GM23338 (cell line): ENCODE measurements at regions not wholly inside any gene's neighbourhood (a gene's known extent, or its start where the extent isn't known, plus 50 kb on each side); places are given as distances from the start of the nearest gene placed in this dataset.

Experiments
- ATAC-seq: fragments of 200-7000 bp; cut with Tn5 transposase; 3 replicates; pipeline ENCODE4 v1.9.1; 2020
- DNase-seq: peaks from one replicate; pipeline ENCODE4 v3.0.0-alpha.2; 2015; ENCODE audit warnings: low spot score
- H2AFZ ChIP-seq: fragments of 200-600 bp; sonication (generic); 2 replicates; pipeline ENCODE4 v1.8.0; 2016; ENCODE audit warnings: antibody characterized with exemption, mild to moderate bottlenecking, moderate library complexity
- H3F3A ChIP-seq: fragments of 200-600 bp; sonication (generic); replicated peaks from 2 replicates; pipeline ENCODE4 v1.8.0; 2017; ENCODE audit warnings: antibody characterized with exemption, mixed run types, low read depth
- H3K27ac ChIP-seq: fragments of 200-600 bp; sonication (generic); 2 replicates; pipeline ENCODE4 v1.6.1; 2016; ENCODE audit warnings: low read depth
- H3K27me3 ChIP-seq: fragments of 200-600 bp; sonication (generic); 2 replicates; pipeline ENCODE4 v1.8.0; 2016; ENCODE audit warnings: mild to moderate bottlenecking, mixed run types, moderate library complexity; ENCODE audit not compliant: insufficient read depth
- H3K36me3 ChIP-seq: fragments of 200-600 bp; sonication (generic); 2 replicates; pipeline ENCODE4 v1.8.0; 2016; ENCODE audit warnings: mild to moderate bottlenecking; ENCODE audit not compliant: insufficient read depth
- H3K4me1 ChIP-seq: fragments of 200-600 bp; sonication (generic); 2 replicates; pipeline ENCODE4 v1.8.0; 2016; ENCODE audit warnings: mild to moderate bottlenecking, moderate library complexity; ENCODE audit not compliant: insufficient read depth
- H3K4me2 ChIP-seq: fragments of 200-600 bp; sonication (generic); 2 replicates; pipeline ENCODE4 v1.7.1; 2017; ENCODE audit warnings: mixed run types
- H3K4me3 ChIP-seq: fragments of 200-600 bp; sonication (generic); 2 replicates; pipeline ENCODE4 v1.6.1; 2016; ENCODE audit warnings: mixed run types
- H3K79me2 ChIP-seq: fragments of 200-600 bp; sonication (generic); replicated peaks from 2 replicates; pipeline ENCODE4 v1.8.0; 2017; ENCODE audit warnings: mild to moderate bottlenecking; ENCODE audit not compliant: insufficient read depth
- H3K9me2 ChIP-seq: fragments of 200-600 bp; sonication (generic); 2 replicates; pipeline ENCODE4 v1.8.0; 2017; ENCODE audit not compliant: insufficient read depth
- H4K20me1 ChIP-seq: fragments of 200-600 bp; sonication (generic); replicated peaks from 2 replicates; pipeline ENCODE4 v1.8.0; 2017; ENCODE audit warnings: mild to moderate bottlenecking; ENCODE audit not compliant: insufficient read depth
- H3K27ac Mint-ChIP-seq: 2 replicates; pipeline ENCODE4 v1.8.0; 2020; ENCODE audit warnings: inconsistent platforms, mild to moderate bottlenecking, moderate library complexity, mixed read lengths
- H3K27me3 Mint-ChIP-seq: 3 replicates; pipeline ENCODE4 v1.8.0; 2022; ENCODE audit warnings: low read depth, mild to moderate bottlenecking, moderate library complexity, mixed read lengths, inconsistent platforms; ENCODE audit not compliant: insufficient read depth, poor library complexity
- H3K36me3 Mint-ChIP-seq: 3 replicates; pipeline ENCODE4 v1.8.0; 2021; ENCODE audit warnings: low read depth, mild to moderate bottlenecking, inconsistent platforms, moderate library complexity, mixed read lengths
- H3K4me1 Mint-ChIP-seq: 3 replicates; pipeline ENCODE4 v1.8.0; 2020; ENCODE audit warnings: mild to moderate bottlenecking, inconsistent platforms, mixed read lengths
- H3K4me3 Mint-ChIP-seq: 3 replicates; pipeline ENCODE4 v1.8.0; 2021; ENCODE audit warnings: moderate library complexity, mild to moderate bottlenecking, inconsistent platforms, mixed read lengths
- H3K9me3 Mint-ChIP-seq: 3 replicates; pipeline ENCODE4 v1.8.0; 2020; ENCODE audit warnings: moderate library complexity, mild to moderate bottlenecking, inconsistent platforms, mixed read lengths
- CREB1 ChIP-seq: fragments of 250-450 bp; sonication (Bioruptor Pico); IDR thresholded peaks from 2 replicates; pipeline ENCODE4 v1.5.0; 2020; ENCODE audit warnings: low read depth, mild to moderate bottlenecking, moderate library complexity
- CTCF ChIP-seq, 2 experiments: fragments of 200-600 bp in 1 of 2; sonication (generic) in 1 of 2; conservative IDR thresholded peaks; 2 replicates each; pipeline versions ENCODE4 v1.5.1 to v1.6.1; 2016 to 2017; ENCODE audit warnings: antibody characterized with exemption in 2 of 2, low read depth in 2 of 2, mild to moderate bottlenecking in 2 of 2, moderate library complexity in 1 of 2
- EZH2 ChIP-seq: fragments of 200-600 bp; sonication (generic); IDR thresholded peaks from one replicate; pipeline ENCODE4 v1.8.0; 2017; ENCODE audit warnings: antibody characterized with exemption, mild to moderate bottlenecking, low read depth; ENCODE audit not compliant: unreplicated experiment
- EZH2phosphoT487 ChIP-seq: fragments of 200-600 bp; sonication (generic); IDR thresholded peaks from one replicate; pipeline ENCODE4 v1.8.1; 2018; ENCODE audit warnings: antibody characterized with exemption; ENCODE audit not compliant: unreplicated experiment
- JUNB ChIP-seq: IDR thresholded peaks from one replicate; pipeline ENCODE4 v1.6.1; 2016; ENCODE audit warnings: antibody characterized with exemption; ENCODE audit not compliant: unreplicated experiment
- NANOG ChIP-seq: IDR thresholded peaks from 2 replicates; pipeline ENCODE4 v1.6.1; 2016; ENCODE audit warnings: antibody characterized with exemption, borderline replicate concordance
- POLR2AphosphoS5 ChIP-seq: IDR thresholded peaks from 2 replicates; pipeline ENCODE4 v1.6.1; 2016; ENCODE audit warnings: antibody characterized with exemption, low read depth
- STAT1 ChIP-seq: IDR thresholded peaks from one replicate; pipeline ENCODE4 v1.6.1; 2016; ENCODE audit warnings: antibody characterized with exemption; ENCODE audit not compliant: unreplicated experiment
- ZNF114 ChIP-seq: fragments of 250-450 bp; sonication (Bioruptor Pico); IDR thresholded peaks from 2 replicates; pipeline ENCODE4 v1.5.0; 2020; ENCODE audit warnings: mild to moderate bottlenecking, moderate library complexity
- ZNF331 ChIP-seq: fragments of 250-450 bp; sonication (Bioruptor Pico); IDR thresholded peaks from 2 replicates; pipeline ENCODE4 v1.5.0; 2020; ENCODE audit warnings: low read depth, mild to moderate bottlenecking, moderate library complexity
- TF ChIP-seq, protein P1 (sequence below): IDR thresholded peaks from 2 replicates; pipeline ENCODE4 v1.6.1; 2016; ENCODE audit warnings: antibody characterized with exemption
- TF ChIP-seq, protein P2 (sequence below): fragments of 250-450 bp; sonication (Bioruptor Pico); IDR thresholded peaks from 2 replicates; pipeline ENCODE4 v1.5.0; 2020; ENCODE audit warnings: mild to moderate bottlenecking, moderate library complexity
- TF ChIP-seq, protein P3 (sequence below): IDR thresholded peaks from one replicate; pipeline ENCODE4 v1.6.1; 2018; ENCODE audit warnings: antibody characterized with exemption; ENCODE audit not compliant: unreplicated experiment

DNA sequence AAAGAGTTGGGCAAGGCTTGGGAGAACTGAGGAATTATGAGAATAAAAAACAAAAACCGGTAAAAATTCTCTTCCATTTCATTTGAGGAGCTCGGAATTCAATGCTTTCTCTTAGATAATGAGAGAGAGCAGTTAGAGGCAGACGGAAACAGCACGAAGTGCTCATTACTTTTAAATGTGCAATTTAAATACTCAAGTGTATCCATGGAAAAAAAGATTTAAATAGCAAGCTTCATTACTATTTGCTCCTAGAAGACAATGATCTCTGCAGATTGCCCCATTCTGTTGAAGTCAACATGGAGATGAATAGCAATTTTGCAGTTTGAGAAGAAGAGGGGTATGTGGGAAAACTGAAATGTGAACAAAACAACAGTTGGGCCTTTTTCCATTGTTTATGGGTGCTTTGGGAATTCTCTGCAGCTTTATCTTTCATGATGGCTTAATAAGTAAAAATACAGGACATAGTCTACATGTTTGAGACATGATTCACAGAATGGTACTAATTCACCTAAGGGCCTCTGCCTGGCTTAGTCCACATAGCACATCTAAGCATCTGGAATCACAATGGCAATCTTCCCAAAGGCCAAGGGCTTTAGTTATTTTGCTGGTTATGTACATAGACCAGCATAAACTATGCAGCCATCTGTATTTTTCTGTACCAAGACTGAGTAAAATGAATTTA, 512.7 kb upstream of the FAT1 start:
- H3K27me3 ChIP-seq = no peaks in the 10 kb centered on the region
- no peaks in the 10 kb centered on the region for H3K9me2 ChIP-seq

More for the DNA sequence above, 512.7 kb upstream of the FAT1 start:
- Histone ChIP-seq H3K4me2 (no peak overlapping the region), H3K36me3 (no peaks in the 10 kb centered on the region), H3K79me2 (no peaks in the 10 kb centered on the region), H4K20me1 (no peaks in the 10 kb centered on the region), H3K4me3 (no peak overlapping the region), H2AFZ (peak overlapping the region; percentile 40; the same call in 1 of the 2 replicates), H3F3A (no peaks in the 10 kb centered on the region), H3K4me1 (no peaks in the 10 kb centered on the region), H3K27ac (no peak overlapping the region)
- Mint-ChIP-seq H3K9me3 (no peaks in the 10 kb centered on the region), H3K27me3 (no peaks in the 10 kb centered on the region), H3K36me3 (no peaks in the 10 kb centered on the region), H3K4me1 (peaks cover 2% of the 10 kb centered on the region; the same call in 2 of the 3 replicates), H3K4me3 (no peak overlapping the region), H3K27ac (no peak overlapping the region)
- ATAC-seq = no peak
- TF ChIP-seq CTCF (conservative IDR thresholded peaks at IDR 0.05; ENCODE audit: low read depth in 2 of 2) = no peak
- TF ChIP-seq, protein P1, sequence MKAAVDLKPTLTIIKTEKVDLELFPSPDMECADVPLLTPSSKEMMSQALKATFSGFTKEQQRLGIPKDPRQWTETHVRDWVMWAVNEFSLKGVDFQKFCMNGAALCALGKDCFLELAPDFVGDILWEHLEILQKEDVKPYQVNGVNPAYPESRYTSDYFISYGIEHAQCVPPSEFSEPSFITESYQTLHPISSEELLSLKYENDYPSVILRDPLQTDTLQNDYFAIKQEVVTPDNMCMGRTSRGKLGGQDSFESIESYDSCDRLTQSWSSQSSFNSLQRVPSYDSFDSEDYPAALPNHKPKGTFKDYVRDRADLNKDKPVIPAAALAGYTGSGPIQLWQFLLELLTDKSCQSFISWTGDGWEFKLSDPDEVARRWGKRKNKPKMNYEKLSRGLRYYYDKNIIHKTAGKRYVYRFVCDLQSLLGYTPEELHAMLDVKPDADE = no peak
- no peak for TF ChIP-seq STAT1
- TF ChIP-seq POLR2AphosphoS5 = no peak
- TF ChIP-seq ZNF114 (CRISPR knock-in tag) = no peak
- no peak for TF ChIP-seq JUNB
- no peak for TF ChIP-seq EZH2
- TF ChIP-seq, protein P2, sequence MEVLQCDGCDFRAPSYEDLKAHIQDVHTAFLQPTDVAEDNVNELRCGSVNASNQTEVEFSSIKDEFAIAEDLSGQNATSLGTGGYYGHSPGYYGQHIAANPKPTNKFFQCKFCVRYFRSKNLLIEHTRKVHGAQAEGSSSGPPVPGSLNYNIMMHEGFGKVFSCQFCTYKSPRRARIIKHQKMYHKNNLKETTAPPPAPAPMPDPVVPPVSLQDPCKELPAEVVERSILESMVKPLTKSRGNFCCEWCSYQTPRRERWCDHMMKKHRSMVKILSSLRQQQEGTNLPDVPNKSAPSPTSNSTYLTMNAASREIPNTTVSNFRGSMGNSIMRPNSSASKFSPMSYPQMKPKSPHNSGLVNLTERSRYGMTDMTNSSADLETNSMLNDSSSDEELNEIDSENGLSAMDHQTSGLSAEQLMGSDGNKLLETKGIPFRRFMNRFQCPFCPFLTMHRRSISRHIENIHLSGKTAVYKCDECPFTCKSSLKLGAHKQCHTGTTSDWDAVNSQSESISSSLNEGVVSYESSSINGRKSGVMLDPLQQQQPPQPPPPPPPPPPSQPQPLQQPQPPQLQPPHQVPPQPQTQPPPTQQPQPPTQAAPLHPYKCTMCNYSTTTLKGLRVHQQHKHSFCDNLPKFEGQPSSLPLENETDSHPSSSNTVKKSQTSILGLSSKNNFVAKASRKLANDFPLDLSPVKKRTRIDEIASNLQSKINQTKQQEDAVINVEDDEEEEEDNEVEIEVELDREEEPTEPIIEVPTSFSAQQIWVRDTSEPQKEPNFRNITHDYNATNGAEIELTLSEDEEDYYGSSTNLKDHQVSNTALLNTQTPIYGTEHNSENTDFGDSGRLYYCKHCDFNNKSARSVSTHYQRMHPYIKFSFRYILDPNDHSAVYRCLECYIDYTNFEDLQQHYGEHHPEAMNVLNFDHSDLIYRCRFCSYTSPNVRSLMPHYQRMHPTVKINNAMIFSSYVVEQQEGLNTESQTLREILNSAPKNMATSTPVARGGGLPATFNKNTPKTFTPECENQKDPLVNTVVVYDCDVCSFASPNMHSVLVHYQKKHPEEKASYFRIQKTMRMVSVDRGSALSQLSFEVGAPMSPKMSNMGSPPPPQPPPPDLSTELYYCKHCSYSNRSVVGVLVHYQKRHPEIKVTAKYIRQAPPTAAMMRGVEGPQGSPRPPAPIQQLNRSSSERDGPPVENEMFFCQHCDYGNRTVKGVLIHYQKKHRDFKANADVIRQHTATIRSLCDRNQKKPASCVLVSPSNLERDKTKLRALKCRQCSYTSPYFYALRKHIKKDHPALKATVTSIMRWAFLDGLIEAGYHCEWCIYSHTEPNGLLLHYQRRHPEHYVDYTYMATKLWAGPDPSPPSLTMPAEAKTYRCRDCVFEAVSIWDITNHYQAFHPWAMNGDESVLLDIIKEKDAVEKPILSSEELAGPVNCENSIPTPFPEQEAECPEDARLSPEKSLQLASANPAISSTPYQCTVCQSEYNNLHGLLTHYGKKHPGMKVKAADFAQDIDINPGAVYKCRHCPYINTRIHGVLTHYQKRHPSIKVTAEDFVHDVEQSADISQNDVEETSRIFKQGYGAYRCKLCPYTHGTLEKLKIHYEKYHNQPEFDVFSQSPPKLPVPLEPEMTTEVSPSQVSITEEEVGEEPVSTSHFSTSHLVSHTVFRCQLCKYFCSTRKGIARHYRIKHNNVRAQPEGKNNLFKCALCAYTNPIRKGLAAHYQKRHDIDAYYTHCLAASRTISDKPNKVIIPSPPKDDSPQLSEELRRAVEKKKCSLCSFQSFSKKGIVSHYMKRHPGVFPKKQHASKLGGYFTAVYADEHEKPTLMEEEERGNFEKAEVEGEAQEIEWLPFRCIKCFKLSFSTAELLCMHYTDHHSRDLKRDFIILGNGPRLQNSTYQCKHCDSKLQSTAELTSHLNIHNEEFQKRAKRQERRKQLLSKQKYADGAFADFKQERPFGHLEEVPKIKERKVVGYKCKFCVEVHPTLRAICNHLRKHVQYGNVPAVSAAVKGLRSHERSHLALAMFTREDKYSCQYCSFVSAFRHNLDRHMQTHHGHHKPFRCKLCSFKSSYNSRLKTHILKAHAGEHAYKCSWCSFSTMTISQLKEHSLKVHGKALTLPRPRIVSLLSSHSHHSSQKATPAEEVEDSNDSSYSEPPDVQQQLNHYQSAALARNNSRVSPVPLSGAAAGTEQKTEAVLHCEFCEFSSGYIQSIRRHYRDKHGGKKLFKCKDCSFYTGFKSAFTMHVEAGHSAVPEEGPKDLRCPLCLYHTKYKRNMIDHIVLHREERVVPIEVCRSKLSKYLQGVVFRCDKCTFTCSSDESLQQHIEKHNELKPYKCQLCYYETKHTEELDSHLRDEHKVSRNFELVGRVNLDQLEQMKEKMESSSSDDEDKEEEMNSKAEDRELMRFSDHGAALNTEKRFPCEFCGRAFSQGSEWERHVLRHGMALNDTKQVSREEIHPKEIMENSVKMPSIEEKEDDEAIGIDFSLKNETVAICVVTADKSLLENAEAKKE (CRISPR knock-in tag) = no peak
- TF ChIP-seq NANOG = no peak
- no peak for TF ChIP-seq EZH2phosphoT487
- TF ChIP-seq, protein P3, sequence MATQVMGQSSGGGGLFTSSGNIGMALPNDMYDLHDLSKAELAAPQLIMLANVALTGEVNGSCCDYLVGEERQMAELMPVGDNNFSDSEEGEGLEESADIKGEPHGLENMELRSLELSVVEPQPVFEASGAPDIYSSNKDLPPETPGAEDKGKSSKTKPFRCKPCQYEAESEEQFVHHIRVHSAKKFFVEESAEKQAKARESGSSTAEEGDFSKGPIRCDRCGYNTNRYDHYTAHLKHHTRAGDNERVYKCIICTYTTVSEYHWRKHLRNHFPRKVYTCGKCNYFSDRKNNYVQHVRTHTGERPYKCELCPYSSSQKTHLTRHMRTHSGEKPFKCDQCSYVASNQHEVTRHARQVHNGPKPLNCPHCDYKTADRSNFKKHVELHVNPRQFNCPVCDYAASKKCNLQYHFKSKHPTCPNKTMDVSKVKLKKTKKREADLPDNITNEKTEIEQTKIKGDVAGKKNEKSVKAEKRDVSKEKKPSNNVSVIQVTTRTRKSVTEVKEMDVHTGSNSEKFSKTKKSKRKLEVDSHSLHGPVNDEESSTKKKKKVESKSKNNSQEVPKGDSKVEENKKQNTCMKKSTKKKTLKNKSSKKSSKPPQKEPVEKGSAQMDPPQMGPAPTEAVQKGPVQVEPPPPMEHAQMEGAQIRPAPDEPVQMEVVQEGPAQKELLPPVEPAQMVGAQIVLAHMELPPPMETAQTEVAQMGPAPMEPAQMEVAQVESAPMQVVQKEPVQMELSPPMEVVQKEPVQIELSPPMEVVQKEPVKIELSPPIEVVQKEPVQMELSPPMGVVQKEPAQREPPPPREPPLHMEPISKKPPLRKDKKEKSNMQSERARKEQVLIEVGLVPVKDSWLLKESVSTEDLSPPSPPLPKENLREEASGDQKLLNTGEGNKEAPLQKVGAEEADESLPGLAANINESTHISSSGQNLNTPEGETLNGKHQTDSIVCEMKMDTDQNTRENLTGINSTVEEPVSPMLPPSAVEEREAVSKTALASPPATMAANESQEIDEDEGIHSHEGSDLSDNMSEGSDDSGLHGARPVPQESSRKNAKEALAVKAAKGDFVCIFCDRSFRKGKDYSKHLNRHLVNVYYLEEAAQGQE = no peak
- TF ChIP-seq ZNF331 (CRISPR knock-in tag) = no peak
- TF ChIP-seq CREB1 (CRISPR knock-in tag) = no peak
- no peak for DNase-seq
